ENCODE measurements at regions not wholly inside any gene's neighbourhood (a gene's known extent, or its start where the extent isn't known, plus 50 kb on each side); places are given as distances from the start of the nearest gene placed in this dataset.
"Not testable (repeated sequence)": the region's sequence is repeated elsewhere in the genome, so short reads cannot be mapped to it uniquely, and the experiment has no call there.

DNA sequence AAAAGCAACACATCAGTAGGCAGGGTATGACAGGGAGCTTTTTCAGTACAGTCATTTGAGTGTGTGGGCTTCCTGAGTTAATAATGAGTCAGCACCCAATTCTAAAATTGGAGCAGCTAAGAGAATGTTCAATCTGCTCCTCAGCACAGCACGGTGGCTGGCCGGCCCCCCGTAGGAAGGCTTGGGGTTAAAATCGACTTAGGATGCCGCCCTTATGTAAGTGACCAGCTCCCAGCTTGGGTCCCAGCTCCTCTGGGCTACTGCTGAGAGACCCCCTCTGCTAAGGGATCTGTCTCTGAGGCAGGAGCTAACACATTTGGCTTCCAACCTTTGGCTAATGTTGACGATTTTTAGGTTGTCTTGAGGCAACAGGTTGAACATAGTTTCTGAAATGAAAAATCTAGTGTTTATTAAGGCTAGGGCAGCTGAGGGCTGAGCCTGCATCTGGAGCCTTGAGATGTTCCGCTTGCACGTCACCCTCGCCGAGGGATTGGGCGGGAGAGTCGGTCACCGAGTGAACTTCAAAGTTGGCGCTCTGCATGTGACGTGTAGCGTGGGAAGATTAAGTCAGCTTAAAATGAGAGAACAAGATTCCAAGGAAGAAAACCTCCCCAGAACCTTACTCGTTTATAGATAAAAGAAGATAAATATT is 291.3 kb upstream of the PLGLB2 start:
- DNase-seq (ENCODE audit: low spot score) = not testable (repeated sequence)

DNA sequence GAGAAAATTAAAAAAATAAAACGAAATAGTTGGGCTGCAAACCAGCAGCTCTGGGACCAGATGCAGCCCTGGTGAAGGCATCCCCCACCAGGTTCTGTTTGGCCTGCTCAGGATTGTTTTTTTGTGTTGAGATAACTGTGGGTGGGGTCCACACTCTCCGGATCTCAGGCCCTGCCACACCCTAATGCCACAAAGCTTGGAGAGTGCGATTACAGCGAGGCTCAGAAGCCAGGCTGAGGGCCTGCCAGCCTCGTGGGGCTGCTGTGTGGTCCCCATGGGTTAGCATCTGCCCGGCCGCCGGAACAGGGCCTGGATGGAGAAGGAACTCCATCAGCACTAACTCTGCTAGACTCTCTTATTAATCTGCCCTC is 290.8 kb upstream of the PLGLB2 start:
- not testable (repeated sequence) for DNase-seq (ENCODE audit: low spot score)

DNA sequence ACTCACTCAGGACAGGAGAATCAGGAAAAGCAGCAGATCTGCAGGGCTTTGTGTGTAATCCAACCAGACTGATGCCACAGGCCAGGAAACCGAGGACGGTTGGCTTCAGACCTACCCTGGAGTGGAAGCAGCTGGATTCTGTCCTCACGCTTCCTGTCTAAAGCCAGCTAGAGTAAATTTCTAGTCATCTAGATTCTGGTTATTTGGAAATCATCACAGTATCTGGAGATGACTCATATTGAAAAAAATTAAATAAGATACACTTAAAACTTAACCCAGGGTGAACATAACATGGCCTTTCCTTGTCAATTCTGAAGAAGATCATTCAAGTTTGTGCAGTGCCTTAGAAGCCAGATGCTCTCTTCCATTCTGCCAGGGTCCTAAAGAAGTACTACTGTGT is 288.9 kb upstream of the PLGLB2 start:
- DNase-seq (ENCODE audit: low spot score) = not testable (repeated sequence)

DNA sequence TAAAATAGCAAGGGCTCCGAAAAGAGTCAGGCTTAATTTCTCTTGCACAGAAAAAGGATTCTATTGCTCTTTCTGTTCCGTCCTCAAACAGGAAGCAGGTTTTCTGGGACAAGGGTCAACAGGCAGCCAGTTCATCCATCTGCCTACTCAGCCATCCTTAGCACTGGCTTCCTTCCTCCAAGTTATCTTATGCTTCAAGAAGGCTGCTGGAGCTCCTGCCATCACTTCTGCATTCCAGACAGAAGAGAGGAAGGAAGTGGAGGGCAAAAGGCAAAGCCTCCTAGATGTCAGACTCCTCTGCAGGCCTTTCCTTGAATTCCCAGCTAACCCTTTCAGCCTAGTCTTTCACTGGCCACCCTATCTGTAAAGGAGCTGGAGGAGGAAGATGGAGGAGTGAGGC is 287.8 kb upstream of the PLGLB2 start:
- not testable (repeated sequence) for DNase-seq (ENCODE audit: low spot score)

DNA sequence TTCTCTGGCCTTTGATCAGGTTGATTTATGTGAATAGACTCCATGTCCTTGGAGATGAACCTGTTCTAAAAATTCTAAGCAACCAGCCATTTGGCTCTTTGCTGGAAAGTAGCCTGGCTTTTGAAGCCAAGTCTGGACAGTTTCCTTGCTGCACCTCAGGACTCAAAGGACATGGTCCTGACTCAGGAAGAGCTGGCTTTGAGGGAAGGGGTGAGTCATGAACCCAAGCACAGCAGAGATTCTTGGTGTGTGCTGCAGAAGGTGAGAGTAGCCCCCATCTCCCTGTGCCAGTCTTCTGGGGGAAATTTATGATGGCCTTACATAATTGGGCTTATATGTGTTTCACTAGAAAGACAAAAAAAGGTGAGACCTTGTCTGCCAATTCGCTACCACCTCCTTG is 287.2 kb upstream of the PLGLB2 start:
- DNase-seq (ENCODE audit: low spot score) = not testable (repeated sequence)

DNA sequence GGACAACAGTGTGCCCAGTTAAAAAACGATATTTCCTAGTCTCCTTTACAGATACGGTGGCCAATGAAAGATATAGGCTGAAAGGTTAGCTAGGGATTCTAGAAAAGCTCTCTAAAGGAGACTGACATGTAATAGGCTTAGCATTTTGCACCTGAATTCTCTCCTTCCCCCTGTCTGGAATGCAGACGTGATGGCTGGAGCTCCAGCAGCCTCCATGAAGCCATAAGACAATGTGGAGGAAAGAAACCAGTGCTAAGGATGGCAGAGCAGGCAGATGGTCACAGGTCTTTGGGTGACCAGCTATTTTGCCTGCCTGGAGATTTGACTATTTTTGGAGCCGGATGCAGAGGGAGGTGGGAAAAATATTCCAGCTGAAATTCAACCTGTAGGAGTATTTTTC is 286.2 kb upstream of the PLGLB2 start:
- not testable (repeated sequence) for DNase-seq (ENCODE audit: low spot score)

DNA sequence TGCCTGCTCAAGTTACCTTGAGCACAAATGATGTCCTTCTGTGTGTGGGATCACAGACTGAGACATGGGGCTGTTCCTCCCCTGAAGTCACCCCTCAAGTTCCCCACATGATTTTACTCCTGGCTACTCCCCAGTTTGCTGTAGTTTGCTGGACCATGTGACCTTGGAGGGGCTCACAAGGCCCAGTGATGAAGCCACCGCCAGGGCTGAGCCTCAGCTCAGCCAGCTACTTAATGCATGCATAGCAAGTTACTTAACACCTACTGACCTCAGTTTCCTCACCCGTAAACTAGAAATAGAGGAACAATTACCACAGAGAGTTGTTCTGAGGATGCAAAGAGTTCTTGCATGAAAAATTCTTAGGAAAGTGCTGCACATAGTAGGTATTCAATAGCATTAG is 283.7 kb upstream of the PLGLB2 start:
- DNase-seq (ENCODE audit: low spot score) = not testable (repeated sequence)

DNA sequence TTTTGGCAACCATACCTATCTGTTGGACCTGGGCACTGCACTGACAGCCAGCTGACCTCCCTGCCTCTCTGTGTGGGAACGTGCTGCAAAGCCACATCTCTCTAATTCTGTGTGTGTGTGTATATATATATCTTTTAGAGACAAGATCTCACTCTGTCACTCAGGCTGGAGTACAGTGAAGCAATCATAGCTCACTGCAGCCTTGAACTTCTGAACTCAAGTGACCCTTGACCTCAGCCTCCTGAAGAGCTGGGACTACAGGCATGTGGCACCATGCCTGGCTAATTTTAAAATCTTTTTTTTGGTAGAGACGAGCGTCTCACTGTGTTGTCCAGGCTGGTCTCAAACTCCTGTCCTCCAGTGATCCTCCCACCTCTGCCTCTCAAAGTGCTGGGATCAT is 282.2 kb upstream of the PLGLB2 start:
- not testable (repeated sequence) for DNase-seq (ENCODE audit: low spot score)

DNA sequence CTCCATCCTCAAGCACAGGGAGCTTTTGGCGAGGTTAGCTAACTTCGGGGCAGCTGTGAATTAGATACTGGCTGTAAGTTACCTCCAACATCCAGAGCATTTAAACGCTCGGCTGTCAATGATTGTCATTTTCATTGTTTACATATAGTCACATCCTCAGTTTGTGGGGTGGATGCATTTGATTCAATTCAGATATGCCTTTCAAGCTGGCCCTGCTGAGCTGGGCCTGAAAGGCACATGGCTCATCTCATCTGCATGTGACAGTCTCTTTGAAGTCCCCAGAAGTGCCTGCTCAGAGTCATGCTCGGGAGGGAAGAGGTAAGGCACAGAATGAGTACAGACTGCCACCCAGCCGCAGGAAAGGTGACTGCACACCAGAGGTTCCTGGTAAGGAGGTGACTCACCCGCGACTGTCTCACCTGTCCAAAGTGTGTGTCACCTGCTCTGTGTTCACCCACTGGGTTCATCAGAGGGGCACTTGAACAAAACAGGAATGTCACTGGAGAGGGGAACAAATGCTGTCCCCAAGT is 281.2 kb upstream of the PLGLB2 start:
- not testable (repeated sequence) for DNase-seq (ENCODE audit: low spot score)

DNA sequence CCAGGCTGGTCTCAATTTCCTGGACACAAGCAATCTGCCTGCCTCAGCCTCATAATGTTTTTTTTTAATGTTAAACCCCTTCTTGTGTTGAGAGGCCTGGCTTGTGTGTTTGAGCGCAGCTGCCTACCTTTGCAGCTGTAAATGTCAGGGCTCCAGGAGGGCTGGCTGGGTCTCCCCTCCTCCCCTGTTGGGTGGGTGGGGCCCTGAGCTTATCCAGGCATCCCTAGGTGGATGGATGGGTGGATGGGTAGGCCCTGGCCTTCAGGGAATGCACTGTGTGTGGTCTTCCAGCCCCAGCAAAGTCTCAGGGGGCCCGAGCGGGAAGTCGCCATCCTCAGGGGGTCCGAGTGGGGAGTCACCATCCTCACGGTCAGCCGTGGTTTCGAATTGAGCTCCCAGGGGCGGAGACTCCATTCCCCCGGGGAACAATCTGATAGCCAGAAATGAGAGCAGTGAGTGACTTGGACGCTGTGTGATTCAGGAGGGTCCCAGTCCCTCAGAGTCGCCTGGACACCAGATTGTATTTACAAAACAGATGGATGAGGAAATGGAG is 279.4 kb upstream of the PLGLB2 start:
- not testable (repeated sequence) for DNase-seq (ENCODE audit: low spot score)

DNA sequence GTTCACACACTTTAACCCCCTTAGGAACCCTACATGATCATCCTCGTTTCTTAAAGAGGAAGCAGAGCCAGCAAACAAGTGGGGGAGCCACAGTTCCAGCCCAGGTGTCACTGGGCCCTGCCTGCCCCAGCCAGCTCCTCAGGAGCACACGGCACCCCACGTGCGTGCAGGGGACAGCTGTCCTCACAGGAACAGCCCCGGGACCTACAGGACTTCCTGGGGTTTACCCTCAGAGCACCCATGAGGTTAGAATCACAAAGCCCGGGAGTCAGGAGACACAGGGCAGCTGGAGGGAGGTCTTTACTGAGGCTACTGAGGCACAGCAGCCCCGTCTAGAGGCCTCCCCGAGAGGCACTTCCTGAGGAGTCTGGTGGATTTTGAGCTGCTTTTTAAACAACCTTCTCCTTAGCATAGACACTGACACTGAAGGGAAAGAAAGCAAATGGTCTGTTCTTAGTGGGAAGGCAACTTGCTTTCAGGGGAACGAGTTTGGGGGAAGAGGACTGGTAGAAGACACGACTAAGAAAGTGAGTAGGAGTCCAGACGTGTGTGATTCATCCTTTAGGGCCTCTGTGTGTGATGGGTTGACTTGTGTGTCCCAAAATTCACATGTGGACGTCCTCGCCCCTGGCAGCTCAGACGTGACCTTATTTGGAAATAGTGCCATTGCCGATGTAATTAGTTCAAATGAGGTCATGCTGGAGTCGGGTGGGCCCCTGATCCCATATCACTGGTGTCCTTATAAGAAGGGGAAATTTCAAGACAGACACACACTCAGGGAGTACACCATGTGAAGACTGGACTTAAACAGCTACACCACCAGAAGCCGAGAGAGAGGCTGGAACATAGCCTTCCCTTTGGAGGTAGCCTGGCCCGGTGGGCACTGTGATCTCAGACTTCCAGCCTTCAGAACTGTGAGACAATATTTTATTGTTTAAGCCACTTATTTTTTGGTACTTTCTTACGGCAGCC is 278.4 kb upstream of the PLGLB2 start:
- not testable (repeated sequence) for DNase-seq (ENCODE audit: low spot score)

DNA sequence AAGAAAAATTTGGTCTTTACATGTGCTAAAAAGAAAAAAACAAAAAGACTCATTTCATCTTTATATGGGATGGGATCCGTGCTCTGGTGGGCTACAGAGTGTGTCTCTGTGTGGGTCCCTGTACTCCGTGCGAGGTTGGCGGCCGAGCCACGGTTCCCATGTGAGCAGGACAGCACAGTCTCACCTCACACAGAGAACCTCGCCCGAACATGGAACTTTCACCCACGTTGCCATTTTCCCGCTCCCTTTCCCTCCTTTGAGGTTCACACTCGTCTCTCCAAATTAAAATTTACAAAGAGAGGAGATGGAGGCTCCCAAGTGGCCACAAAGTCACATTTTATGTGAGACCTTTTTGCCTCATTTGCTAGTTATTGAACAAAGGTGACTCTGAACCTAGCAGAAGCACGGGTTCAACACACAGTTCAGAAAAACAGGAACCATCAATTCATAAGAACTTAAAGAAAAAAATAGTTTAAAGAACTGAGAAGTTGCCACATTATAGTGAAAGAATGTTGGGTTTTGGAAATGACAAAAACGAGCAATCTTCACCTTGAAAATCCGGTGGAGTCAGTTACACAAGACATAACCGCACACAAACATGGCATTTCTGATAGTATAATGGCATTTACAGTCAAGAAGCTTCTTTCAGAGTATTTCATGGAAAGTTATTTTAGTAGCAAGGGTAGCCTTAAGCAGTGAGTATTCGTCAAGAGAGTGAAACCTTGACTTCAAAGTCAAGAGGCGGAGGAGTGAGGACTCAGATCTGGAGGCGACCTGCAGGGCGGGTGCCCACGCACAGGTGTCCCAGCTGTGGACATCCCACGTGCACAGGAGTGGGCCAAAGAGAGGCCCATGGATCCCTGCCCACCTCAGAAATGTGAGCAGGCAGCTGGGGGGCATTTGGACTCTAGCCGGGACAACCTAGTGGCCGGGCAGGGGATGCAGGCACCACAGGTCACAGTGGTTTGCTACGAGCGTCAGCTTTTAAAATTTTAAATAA is 277.2 kb upstream of the PLGLB2 start:
- not testable (repeated sequence) for DNase-seq (ENCODE audit: low spot score)

DNA sequence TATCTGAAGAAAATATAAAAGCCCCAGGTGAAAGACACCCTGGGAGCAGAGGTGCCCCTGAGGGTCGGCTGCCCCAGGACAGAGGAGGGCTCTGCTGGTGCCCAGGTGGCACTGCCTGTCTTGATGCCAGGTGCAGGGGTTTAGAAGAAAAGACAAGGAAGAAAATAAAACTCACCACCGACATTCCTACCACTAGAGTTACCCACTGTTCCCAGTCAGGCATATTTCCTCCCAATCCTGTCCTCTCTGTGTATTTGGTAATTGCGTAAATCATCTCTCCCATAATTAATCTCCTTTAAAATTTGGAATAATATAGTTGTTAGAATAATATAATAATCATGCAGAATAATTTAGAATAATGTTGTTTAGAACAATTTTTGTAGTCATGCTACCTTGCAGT is 276.4 kb upstream of the PLGLB2 start:
- DNase-seq (ENCODE audit: low spot score) = not testable (repeated sequence)

DNA sequence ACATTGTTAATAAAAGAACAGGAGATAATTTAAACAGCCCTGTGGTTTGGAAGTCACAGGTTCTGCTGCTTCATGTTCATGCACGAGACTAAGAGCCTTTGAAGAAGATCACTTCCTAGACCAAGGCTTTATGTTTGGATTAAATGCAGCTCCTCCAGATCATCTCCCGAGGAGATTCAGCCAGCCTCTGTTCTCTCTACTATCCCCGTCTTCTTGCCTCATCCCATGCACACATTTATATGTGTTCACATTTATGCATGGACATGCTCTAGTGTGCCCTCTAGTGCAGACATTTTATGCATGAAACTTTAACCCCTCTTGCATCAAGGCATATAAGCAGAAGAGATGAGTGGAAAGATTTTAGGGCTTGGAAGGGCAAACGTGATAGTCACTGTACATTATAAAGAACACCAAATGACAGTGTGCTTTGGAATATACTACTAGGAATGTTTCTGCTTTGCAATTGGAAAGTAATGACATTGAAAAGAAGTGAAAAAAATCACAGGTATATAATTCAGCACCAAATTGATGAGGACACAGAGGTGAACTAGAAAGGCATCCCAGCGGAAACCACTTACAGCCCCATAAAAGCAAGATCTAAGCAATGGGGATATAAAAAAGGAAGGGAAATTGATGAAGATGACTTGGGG is 271.5 kb upstream of the PLGLB2 start:
- DNase-seq (ENCODE audit: low spot score) = not testable (repeated sequence)

DNA sequence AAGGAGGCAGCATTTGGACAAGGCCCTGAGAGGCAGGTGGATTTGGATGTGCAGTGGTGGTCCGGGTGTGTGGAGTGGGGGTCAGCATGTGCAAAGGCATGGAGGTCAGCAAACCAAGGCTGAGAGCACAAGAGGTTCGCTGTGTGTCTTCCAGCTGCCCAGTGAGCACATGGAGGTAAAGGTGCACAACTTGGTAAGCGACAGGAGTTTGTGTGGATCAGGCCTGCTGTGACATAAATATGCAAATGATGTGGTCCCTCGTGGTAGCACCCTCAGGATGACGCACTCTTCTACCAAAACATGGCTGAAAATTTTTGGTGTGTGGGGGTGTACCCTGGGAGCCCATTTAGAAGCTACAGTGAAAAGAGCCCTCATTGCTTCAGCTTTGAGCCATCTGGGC is 271.0 kb upstream of the PLGLB2 start:
- DNase-seq (ENCODE audit: low spot score) = not testable (repeated sequence)

DNA sequence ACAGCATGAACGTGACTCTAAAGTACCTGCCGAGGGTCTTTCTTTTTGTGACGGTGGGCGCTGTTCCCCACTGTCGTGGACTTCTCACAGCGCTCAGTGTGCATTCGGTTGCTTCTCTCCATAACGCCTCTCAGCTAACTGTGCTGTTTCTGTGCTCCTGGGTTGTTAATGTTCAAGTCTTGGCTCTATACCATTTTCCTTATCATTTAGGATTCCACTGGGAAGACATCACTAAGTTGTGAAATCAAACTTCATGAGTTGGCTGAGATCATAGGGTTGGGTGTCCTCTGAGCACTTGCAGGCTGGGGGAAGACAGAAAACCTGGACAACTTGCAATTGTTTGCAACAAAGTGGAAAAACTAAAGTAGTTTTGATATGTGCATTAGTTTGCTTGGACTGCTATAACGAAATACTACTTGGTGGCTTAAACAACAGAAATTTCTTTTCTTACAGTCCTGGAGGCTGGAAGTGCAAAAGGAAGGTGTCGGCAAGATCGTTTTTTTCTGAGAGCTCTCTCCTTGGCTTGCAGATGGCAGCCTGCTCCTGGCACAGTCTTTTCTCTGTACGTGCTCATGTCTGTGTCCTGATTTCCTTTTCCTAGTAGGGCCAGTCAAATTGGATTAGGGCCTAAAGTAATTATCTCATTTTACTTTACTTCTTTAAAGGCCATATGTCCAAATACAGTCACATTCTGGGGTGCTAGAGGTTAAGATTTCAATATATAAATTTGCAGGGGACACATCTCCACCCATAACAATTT is 270.0 kb upstream of the PLGLB2 start:
- DNase-seq (ENCODE audit: low spot score) = not testable (repeated sequence)

DNA sequence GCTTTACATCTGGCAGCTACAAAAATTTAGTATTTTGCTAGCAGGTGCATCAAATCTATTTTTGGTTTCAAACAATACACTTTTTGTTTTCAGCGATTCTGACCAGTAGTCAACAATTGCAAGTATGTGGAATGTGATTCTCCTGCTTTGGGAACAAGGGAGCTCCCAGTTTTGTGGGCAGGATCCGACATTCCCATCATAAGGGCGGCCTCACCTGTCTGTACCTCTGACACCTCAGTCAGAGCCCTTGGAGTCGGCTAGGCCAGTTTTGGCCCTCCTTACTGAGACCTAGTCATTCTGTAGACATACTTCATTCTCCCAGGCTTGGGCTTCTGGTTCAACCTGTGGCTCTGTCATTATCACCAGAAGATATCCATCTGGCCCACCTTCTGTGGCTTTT is 269.0 kb upstream of the PLGLB2 start:
- not testable (repeated sequence) for DNase-seq (ENCODE audit: low spot score)

DNA sequence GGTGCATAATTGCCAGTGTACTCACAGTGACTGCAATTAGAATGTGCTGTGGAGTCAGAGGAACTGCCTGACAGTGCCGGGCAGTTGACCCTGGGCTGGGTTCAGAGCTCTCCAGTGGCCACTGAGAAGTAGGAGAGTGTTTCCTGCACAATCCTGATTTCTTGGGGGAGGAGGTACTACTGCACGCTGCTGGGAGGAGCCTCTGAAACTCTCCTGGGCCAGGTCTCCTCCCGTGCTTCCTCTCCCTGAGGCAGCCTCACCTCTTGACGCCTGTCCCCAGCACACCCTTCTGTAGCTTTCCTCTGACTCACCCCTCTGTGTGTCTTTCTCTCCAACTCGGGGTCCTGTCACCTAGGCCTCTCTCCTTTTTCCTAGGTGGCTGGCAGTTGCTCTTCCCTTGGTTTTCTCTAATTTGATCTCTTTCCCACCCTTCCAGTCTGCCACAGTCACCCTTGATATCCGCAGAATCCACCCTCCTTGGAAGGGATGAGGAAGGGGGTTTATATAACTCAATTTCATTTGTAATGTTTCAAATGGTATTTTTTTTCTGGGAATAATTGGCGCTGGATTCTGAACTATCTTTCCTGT is 264.7 kb upstream of the PLGLB2 start:
- DNase-seq (ENCODE audit: low spot score) = not testable (repeated sequence)

DNA sequence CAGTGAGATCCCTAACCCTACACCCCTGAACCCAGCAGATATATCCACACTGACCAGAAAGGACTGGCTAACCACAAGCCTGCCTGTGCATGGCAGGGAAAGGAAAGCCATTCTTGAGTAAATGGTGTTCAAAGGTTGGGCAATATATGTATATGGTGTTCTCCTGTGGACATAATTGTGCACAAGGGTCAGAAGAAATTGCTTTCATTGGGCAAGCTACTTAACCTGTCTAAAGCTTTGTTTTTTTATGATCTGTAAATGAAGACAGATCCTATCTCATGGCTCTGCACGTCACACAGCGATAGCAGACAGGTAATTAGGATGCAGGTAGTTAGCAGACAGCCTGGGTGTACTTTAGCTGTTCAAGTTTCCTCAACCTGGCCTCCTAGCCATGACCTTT is 263.5 kb upstream of the PLGLB2 start:
- not testable (repeated sequence) for DNase-seq (ENCODE audit: low spot score)

DNA sequence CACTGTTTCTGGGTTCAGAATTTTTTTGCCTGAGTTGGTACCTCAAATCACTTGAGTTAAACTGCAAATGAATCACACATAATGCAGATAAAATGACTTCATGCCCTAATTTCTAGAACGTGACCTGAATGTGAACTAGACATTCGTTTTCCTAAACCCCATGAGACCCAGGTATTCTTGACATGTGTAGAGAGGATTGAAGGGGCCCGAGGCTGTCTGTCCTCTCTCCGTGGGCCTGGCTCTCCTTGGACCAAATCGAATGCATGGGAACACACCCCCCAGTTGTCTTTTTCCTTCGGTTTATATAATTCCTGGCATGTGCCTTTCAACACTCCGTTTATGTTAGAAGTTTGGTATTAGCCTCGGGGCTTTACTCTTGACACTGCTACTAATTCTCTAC is 262.4 kb upstream of the PLGLB2 start:
- not testable (repeated sequence) for DNase-seq (ENCODE audit: low spot score)

Data from D341Med (cell line).